Left ventricle myocardium inferior (tissue), 1 donor: ENCODE measurements at regions not wholly inside any gene's neighbourhood (a gene's known extent, or its start where the extent isn't known, plus 50 kb on each side); places are given as distances from the start of the nearest gene placed in this dataset.

ENCODE experiments used
- DNase-seq: peaks from one replicate; pipeline ENCODE4 v3.0.0-alpha.2; 2020
- H3K27ac ChIP-seq: fragments of 200-600 bp; replicated peaks from 2 replicates; pipeline ENCODE4 v1.8.0; 2021
- H3K27me3 ChIP-seq: fragments of 200-600 bp; 2 replicates; pipeline ENCODE4 v1.8.0; 2021; ENCODE audit warnings: low read depth
- H3K36me3 ChIP-seq: fragments of 200-600 bp; 2 replicates; pipeline ENCODE4 v1.8.0; 2021
- H3K4me1 ChIP-seq: fragments of 200-600 bp; 2 replicates; pipeline ENCODE4 v1.8.0; 2021
- H3K4me3 ChIP-seq: fragments of 200-600 bp; 2 replicates; pipeline ENCODE4 v1.8.0; 2021; ENCODE audit warnings: mild to moderate bottlenecking, moderate library complexity
- H3K9me3 ChIP-seq: fragments of 200-600 bp; replicated peaks from 2 replicates; pipeline ENCODE4 v1.8.0; 2021
- CTCF ChIP-seq: fragments of 200-600 bp; IDR thresholded peaks from 2 replicates; pipeline ENCODE4 v1.8.0; 2021; ENCODE audit warnings: antibody characterized with exemption, mild to moderate bottlenecking, borderline replicate concordance
- intact Hi-C: fragments of 100-400 bp; cut with micrococcal nuclease; formaldehyde crosslinking; loops from one replicate; pipeline ENCODE4 v1.11.0; 2022
- donor health status: DM: no; HTN: yes; CAD: no; lungs with severe emphysema.

- no peaks in the 10 kb centered on the region for H3K27me3 ChIP-seq
- TF ChIP-seq CTCF = no peak
These were observed 82.4 kb upstream of the CD44 start for GRCh38 chr11:35056391-35057093.

GRCh38 chr11:35057926-35058668 is 80.9 kb upstream of the CD44 start:
- H3K36me3 ChIP-seq = no peaks in the 10 kb centered on the region
- intact Hi-C loops = no loop called here
- no peaks in the 10 kb centered on the region for H3K4me1 ChIP-seq
- H3K27me3 ChIP-seq = no peaks in the 10 kb centered on the region
- DNase-seq = no peak
- no peak overlapping the region for H3K27ac ChIP-seq
- H3K4me3 ChIP-seq = no peak overlapping the region
- no peak for TF ChIP-seq CTCF
- H3K9me3 ChIP-seq = no peaks in the 10 kb centered on the region

More at GRCh38 chr11:35056391-35057093, 82.4 kb upstream of the CD44 start:
- Histone ChIP-seq H3K4me3 (no peak overlapping the region), H3K9me3 (no peaks in the 10 kb centered on the region), H3K36me3 (no peaks in the 10 kb centered on the region), H3K4me1 (no peaks in the 10 kb centered on the region), H3K27ac (no peak overlapping the region)
- intact Hi-C loops = no loop called here
- DNase-seq = no peak

- Histone ChIP-seq H3K4me1 (no peaks in the 10 kb centered on the region), H3K27ac (no peak overlapping the region), H3K36me3 (no peaks in the 10 kb centered on the region), H3K4me3 (no peak overlapping the region), H3K27me3 (no peaks in the 10 kb centered on the region), H3K9me3 (no peaks in the 10 kb centered on the region)
- TF ChIP-seq CTCF = no peak
- DNase-seq = no peak
- intact Hi-C loops = no loop called here
These were observed 80.1 kb upstream of the CD44 start for GRCh38 chr11:35058669-35059434.

GRCh38 chr11:35061516-35062440 is 77.2 kb upstream of the CD44 start:
- no peak overlapping the region for H3K27ac ChIP-seq
- TF ChIP-seq CTCF = no peak
- intact Hi-C loops = no loop called here
- no peaks in the 10 kb centered on the region for H3K36me3 ChIP-seq
- H3K4me1 ChIP-seq = no peaks in the 10 kb centered on the region
- DNase-seq = no peak
- no peaks in the 10 kb centered on the region for H3K27me3 ChIP-seq
- no peak overlapping the region for H3K4me3 ChIP-seq
- no peaks in the 10 kb centered on the region for H3K9me3 ChIP-seq

- H3K27me3 ChIP-seq = no peaks in the 10 kb centered on the region
- no peaks in the 10 kb centered on the region for H3K36me3 ChIP-seq
- no peaks in the 10 kb centered on the region for H3K9me3 ChIP-seq
- H3K4me1 ChIP-seq = no peaks in the 10 kb centered on the region
- no peak overlapping the region for H3K27ac ChIP-seq
- intact Hi-C loops = no loop called here
- no peak overlapping the region for H3K4me3 ChIP-seq
- DNase-seq = no peak
- no peak for TF ChIP-seq CTCF
These were observed 75.5 kb upstream of the CD44 start for GRCh38 chr11:35063488-35063931.
